DOHH2 (cell line): ENCODE measurements at regions not wholly inside any gene's neighbourhood (a gene's known extent, or its start where the extent isn't known, plus 50 kb on each side); places are given as distances from the start of the nearest gene placed in this dataset.
"Not testable (repeated sequence)": the region's sequence is repeated elsewhere in the genome, so short reads cannot be mapped to it uniquely, and the experiment has no call there.

Experiments used
- EZH2phosphoT487 ChIP-seq: fragments of 200-600 bp; sonication (generic); IDR thresholded peaks from 2 replicates; pipeline ENCODE4 v1.6.1; 2017; ENCODE audit warnings: borderline replicate concordance, mild to moderate bottlenecking, antibody characterized with exemption, low read length, moderate library complexity, mixed read lengths
- TF ChIP-seq, protein P1 (sequence below): fragments of 200-600 bp; sonication (generic); IDR thresholded peaks from one replicate; pipeline ENCODE4 v1.5.1; 2014; ENCODE audit warnings: antibody characterized with exemption, mild to moderate bottlenecking, low read depth, low read length; ENCODE audit not compliant: poor library complexity, severe bottlenecking

DNA sequence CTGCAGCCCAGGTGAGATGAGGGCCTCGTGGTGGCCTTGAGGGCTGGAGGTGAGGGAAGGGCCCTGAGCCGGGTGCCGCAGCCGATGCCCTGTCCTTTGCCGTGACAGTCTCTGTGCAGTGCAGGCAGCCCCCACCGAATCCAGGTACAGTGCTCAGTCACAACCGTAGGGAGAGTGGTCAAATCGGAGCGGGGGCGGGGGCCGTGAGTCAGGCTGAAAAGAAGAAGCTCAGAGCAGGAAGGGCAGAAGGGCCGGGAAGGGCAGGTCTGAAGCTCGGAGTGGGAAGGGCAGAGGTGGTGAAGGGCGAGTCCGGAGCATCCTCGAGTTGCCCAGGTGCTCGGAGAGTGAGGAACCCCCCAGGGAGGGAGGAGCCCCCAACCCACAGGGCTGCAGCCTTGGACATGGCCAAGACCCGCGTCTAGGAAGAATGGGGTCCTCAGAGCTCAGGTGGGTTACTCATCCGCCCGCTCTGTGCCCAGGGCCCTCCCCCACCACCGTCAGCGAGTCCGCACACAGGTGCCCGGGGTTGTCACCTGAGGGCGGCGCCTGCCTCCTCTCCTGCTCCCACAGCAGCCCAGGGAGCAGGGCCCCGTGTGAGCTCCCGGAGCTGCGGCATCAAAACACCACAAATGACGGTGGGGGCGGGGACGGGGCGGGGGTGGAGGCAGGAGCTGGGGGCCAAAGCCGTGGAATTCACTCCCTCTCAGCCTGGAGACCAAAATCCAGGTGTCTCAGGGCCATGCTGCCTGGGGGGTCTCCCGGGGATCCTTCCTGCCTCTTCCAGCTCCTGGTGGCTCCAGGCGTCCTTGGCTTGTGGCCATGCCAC is 179.7 kb upstream of the ZNF469 start:
- TF ChIP-seq, protein P1, sequence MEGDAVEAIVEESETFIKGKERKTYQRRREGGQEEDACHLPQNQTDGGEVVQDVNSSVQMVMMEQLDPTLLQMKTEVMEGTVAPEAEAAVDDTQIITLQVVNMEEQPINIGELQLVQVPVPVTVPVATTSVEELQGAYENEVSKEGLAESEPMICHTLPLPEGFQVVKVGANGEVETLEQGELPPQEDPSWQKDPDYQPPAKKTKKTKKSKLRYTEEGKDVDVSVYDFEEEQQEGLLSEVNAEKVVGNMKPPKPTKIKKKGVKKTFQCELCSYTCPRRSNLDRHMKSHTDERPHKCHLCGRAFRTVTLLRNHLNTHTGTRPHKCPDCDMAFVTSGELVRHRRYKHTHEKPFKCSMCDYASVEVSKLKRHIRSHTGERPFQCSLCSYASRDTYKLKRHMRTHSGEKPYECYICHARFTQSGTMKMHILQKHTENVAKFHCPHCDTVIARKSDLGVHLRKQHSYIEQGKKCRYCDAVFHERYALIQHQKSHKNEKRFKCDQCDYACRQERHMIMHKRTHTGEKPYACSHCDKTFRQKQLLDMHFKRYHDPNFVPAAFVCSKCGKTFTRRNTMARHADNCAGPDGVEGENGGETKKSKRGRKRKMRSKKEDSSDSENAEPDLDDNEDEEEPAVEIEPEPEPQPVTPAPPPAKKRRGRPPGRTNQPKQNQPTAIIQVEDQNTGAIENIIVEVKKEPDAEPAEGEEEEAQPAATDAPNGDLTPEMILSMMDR: not testable (repeated sequence)
- not testable (repeated sequence) for TF ChIP-seq EZH2phosphoT487
